HCT116 (cell line): ENCODE measurements at regions not wholly inside any gene's neighbourhood (a gene's known extent, or its start where the extent isn't known, plus 50 kb on each side); places are given as distances from the start of the nearest gene placed in this dataset.

Source experiments
- ATAC-seq: fragments of 200-7000 bp; cut with Tn5 transposase; 2 replicates; pipeline ENCODE4 v1.9.1; 2020; ENCODE audit warnings: mild to moderate bottlenecking, moderate library complexity
- BruUV-seq: library from RNA; stranded (reverse); fragments of 400-500 nt; replicated peaks from 2 replicates; lab custom pipeline; 2021; lab: Mats Ljungman, UMichigan
- CTCF ChIA-PET: fragments of 300-600 bp; sonication (Branson Sonifier 250); formaldehyde crosslinking; loops from one replicate; lab custom pipeline; 2021; ENCODE audit warnings: antibody characterized with exemption; lab: Charles Lee
- POLR2A ChIA-PET: fragments of 300-600, 350-600 bp; sonication (Branson Sonifier 250); formaldehyde crosslinking; loops from one replicate; lab custom pipeline; 2021; ENCODE audit warnings: antibody characterized with exemption; lab: Charles Lee
- RAD21 ChIA-PET, 2 experiments: fragments of 300-600 bp; sonication (Branson Sonifier 250); formaldehyde crosslinking; loops; one replicate each; lab custom pipeline; 2023; ENCODE audit warnings: low total read pairs in 2 of 2; ENCODE audit not compliant: uncharacterized antibody in 2 of 2, unreplicated experiment in 2 of 2, low non-redundant PET in 1 of 2; lab: Charles Lee
- DNase-seq: peaks from one replicate; pipeline ENCODE4 v3.0.0-alpha.2; 2010; ENCODE audit warnings: low read depth, low spot score
- H2AFZ ChIP-seq: fragments of 200-600 bp; shearing (Covaris generic), sonication (generic); 2 replicates; pipeline ENCODE4 v1.6.1; 2017; ENCODE audit warnings: low read depth, mixed run types, mixed read lengths, antibody characterized with exemption, low read length; ENCODE audit not compliant: poor library complexity, severe bottlenecking
- H3K27ac ChIP-seq: 2 replicates; pipeline ENCODE4 v1.5.1; 2012; ENCODE audit warnings: low read depth, low read length
- H3K27me3 ChIP-seq: fragments of 200-600 bp; sonication (generic); 2 replicates; pipeline ENCODE4 v1.6.1; 2016; ENCODE audit warnings: mixed run types, low read length, mixed read lengths; ENCODE audit not compliant: insufficient read depth
- H3K36me3 ChIP-seq, 2 experiments: fragments of 200-500 bp in 1 of 2; fragments of 200-600 bp in 1 of 2; sonication (Bioruptor generic) in 1 of 2; sonication (generic) in 1 of 2; 2 replicates each; pipeline versions ENCODE4 v1.5.1 to v1.6.1; 2014 to 2016; ENCODE audit warnings: low read length in 2 of 2, inconsistent platforms in 1 of 2, mixed read lengths in 1 of 2, mixed run types in 1 of 2; ENCODE audit not compliant: insufficient read depth in 2 of 2, control insufficient read depth in 1 of 2
- H3K4me1 ChIP-seq, 2 experiments: fragments of 200-600 bp in 1 of 2; sonication (generic) in 1 of 2; 2 replicates each; pipeline versions ENCODE4 v1.5.1 to v1.6.1; 2012 to 2017; ENCODE audit warnings: low read length in 2 of 2, inconsistent platforms in 1 of 2, mild to moderate bottlenecking in 1 of 2, mixed read lengths in 1 of 2, mixed run types in 1 of 2, moderate library complexity in 1 of 2; ENCODE audit not compliant: insufficient read depth in 2 of 2, control insufficient read depth in 1 of 2
- H3K4me2 ChIP-seq: fragments of 200-600 bp; sonication (generic); 2 replicates; pipeline ENCODE4 v1.6.1; 2017; ENCODE audit warnings: mixed run types, low read length, mixed read lengths
- H3K4me3 ChIP-seq, 2 experiments: fragments of 200-600 bp in 1 of 2; sonication (generic) in 1 of 2; replicated peaks in 1 of 2; 2 replicates each; pipeline ENCODE4 v1.5.1; 2011 to 2016; ENCODE audit warnings: low read length in 2 of 2, control low read depth in 1 of 2, low read depth in 1 of 2, mild to moderate bottlenecking in 1 of 2, mixed read lengths in 1 of 2, mixed run types in 1 of 2
- H3K79me2 ChIP-seq: fragments of 200-600 bp; sonication (generic); 2 replicates; pipeline ENCODE4 v1.6.1; 2017; ENCODE audit warnings: mild to moderate bottlenecking, mixed run types, low read length, moderate library complexity, mixed read lengths; ENCODE audit not compliant: insufficient read depth
- H3K9ac ChIP-seq: fragments of 200-600 bp; sonication (generic); 2 replicates; pipeline ENCODE4 v1.6.1; 2016; ENCODE audit warnings: low read length, mixed read lengths
- H3K9me2 ChIP-seq: fragments of 200-600 bp; sonication (generic), shearing (Covaris generic); 2 replicates; pipeline ENCODE4 v1.6.1; 2017; ENCODE audit warnings: mixed run types, mild to moderate bottlenecking, moderate library complexity; ENCODE audit not compliant: insufficient read depth
- H3K9me3 ChIP-seq, 2 experiments: fragments of 200-500 bp in 1 of 2; fragments of 200-600 bp in 1 of 2; sonication (Bioruptor generic) in 1 of 2; sonication (generic) in 1 of 2; 2 replicates each; pipeline ENCODE4 v1.6.1; 2014 to 2017; ENCODE audit warnings: low read length in 2 of 2, mixed read lengths in 2 of 2, inconsistent platforms in 1 of 2, low read depth in 1 of 2, mild to moderate bottlenecking in 1 of 2, mixed run types in 1 of 2, moderate library complexity in 1 of 2; ENCODE audit not compliant: control insufficient read depth in 1 of 2, insufficient read depth in 1 of 2
- H4K20me1 ChIP-seq: fragments of 200-600 bp; sonication (generic), shearing (Covaris generic); 2 replicates; pipeline ENCODE4 v1.6.1; 2017; ENCODE audit warnings: mixed run types, mild to moderate bottlenecking, moderate library complexity; ENCODE audit not compliant: insufficient read depth
- CEBPB ChIP-seq: IDR thresholded peaks from 2 replicates; pipeline ENCODE4 v1.6.1; 2012; ENCODE audit warnings: low read depth
- EGR1 ChIP-seq: IDR thresholded peaks from 2 replicates; pipeline ENCODE4 v1.6.1; 2012; ENCODE audit warnings: low read depth
- EZH2 ChIP-seq: fragments of 200-600 bp; sonication (generic); IDR thresholded peaks from 2 replicates; pipeline ENCODE4 v1.6.1; 2017; ENCODE audit warnings: antibody characterized with exemption, mixed run types
- JUND ChIP-seq: IDR thresholded peaks from 2 replicates; pipeline ENCODE4 v1.6.1; 2012
- POLR2A ChIP-seq: IDR thresholded peaks from 2 replicates; pipeline ENCODE4 v1.7.0; 2011; ENCODE audit warnings: borderline replicate concordance; ENCODE audit not compliant: insufficient read depth, insufficient read length; ENCODE audit errors: extremely low read depth
- RAD21 ChIP-seq: IDR thresholded peaks from 2 replicates; pipeline ENCODE4 v1.6.1; 2012; ENCODE audit warnings: low read depth, mild to moderate bottlenecking
- REST ChIP-seq: IDR thresholded peaks from 2 replicates; pipeline ENCODE4 v1.6.1; 2012; ENCODE audit warnings: low read depth
- SP1 ChIP-seq: IDR thresholded peaks from 2 replicates; pipeline ENCODE4 v1.6.1; 2012; ENCODE audit warnings: low read depth
- TCF7L2 ChIP-seq: IDR thresholded peaks from 2 replicates; pipeline ENCODE4 v1.7.0; 2011; ENCODE audit warnings: borderline replicate concordance, inconsistent platforms; ENCODE audit not compliant: insufficient read depth, insufficient read length; ENCODE audit errors: extremely low read depth
- YY1 ChIP-seq: IDR thresholded peaks from 2 replicates; pipeline ENCODE4 v1.6.1; 2011; ENCODE audit warnings: low read length, low read depth, moderate library complexity, mild to moderate bottlenecking; ENCODE audit not compliant: insufficient replicate concordance; ENCODE audit errors: extremely low read depth
- intact Hi-C: fragments of 100-400 bp; cut with micrococcal nuclease; formaldehyde crosslinking; loops from 2 replicates; pipeline ENCODE4 v1.10.0; 2022

- DNase-seq (no peak), ATAC-seq (no peak)
- no peaks in the 10 kb centered on the region for H4K20me1 ChIP-seq
- CTCF ChIA-PET, result no interaction called here
- intact Hi-C loops, result no loop called here
- no peaks in the 10 kb centered on the region for H3K36me3 ChIP-seq
- H3K27ac ChIP-seq, result no peak overlapping the region
- no peak for TF ChIP-seq SP1
- no peak for TF ChIP-seq EGR1
- TF ChIP-seq RAD21, result no peak
- no peak for TF ChIP-seq POLR2A
- TF ChIP-seq JUND, result no peak
- TF ChIP-seq EZH2, result no peak
- no peak for TF ChIP-seq YY1
- no peak for TF ChIP-seq CEBPB
- TF ChIP-seq TCF7L2, result no peak
- TF ChIP-seq REST, result no peak
- no peaks in the 10 kb centered on the region for H3K79me2 ChIP-seq
- H3K9me3 ChIP-seq, result no peaks in the 10 kb centered on the region
- POLR2A ChIA-PET, result no interaction called here
- H3K4me3 ChIP-seq, result no peak overlapping the region
- H2AFZ ChIP-seq, result no peak overlapping the region
- H3K27me3 ChIP-seq, result 0 out of 2 replicates have a peak, but pooled peaks cover 2% of the 10 kb centered on the region
- no peaks in the 10 kb centered on the region for H3K4me1 ChIP-seq
- BruUV-seq, result no TSS peak
- H3K9ac ChIP-seq, result no peak overlapping the region
- no peak overlapping the region for H3K4me2 ChIP-seq
- no peaks in the 10 kb centered on the region for H3K9me2 ChIP-seq
- RAD21 ChIA-PET, result no interaction called here
These were observed 323.0 kb downstream of the ANXA1 start for GRCh38 chr9:73474625-73475024.
